ENCODE measurements at regions not wholly inside any gene's neighbourhood (a gene's known extent, or its start where the extent isn't known, plus 50 kb on each side); places are given as distances from the start of the nearest gene placed in this dataset.

DNA sequence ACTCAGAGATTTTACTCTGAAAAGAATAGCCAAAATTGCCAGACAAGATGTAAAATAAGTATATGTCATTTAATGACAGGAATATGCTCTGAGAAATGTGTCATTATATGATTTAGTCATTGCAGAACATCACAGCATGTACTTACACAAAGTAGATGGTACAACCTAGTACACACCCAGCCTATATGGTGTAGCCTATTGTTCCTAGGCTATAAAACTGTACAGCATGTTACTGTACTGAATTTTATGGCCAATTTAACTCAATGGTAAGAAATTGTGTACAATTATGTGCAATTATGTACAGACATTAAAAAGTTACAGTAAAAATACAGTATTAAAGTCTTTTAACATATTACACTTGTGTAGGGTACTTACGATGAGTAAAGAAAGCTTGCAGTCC, 311.9 kb upstream of the EPHA7 start:
- Histone ChIP-seq H3K36me3 (no peaks in the 10 kb centered on the region), H3K4me3 (no peak overlapping the region), H3K9me3 (no peaks in the 10 kb centered on the region), H3K4me1 (no peaks in the 10 kb centered on the region), H3K27ac (replicated peaks in 1 of 4) (no peak overlapping the region), H3K27me3 (no peaks in the 10 kb centered on the region)
- 80% methylated on average over 1 of the region's 1 CpG for WGBS
- TF ChIP-seq POLR2A (IDR thresholded peaks at IDR 0.05; ENCODE audit: low read depth) (no peak), POLR2AphosphoS5 (IDR thresholded peaks at IDR 0.05) (no peak), EP300 (IDR thresholded peaks at IDR 0.05) (no peak), CTCF (IDR thresholded peaks at IDR 0.05) (no peak)
- DNase-seq (ENCODE audit: extremely low spot score) = no peak
- intact Hi-C loops (cut with DNase I) = no loop called here

GRCh38 chr6:93728150-93728549, 308.8 kb upstream of the EPHA7 start:
- no peak for DNase-seq (ENCODE audit: extremely low spot score)
- Histone ChIP-seq H3K27me3 (no peaks in the 10 kb centered on the region), H3K27ac (replicated peaks in 1 of 4) (no peak overlapping the region), H3K4me3 (no peak overlapping the region), H3K9me3 (no peaks in the 10 kb centered on the region), H3K4me1 (no peaks in the 10 kb centered on the region), H3K36me3 (no peaks in the 10 kb centered on the region)
- no peak for TF ChIP-seq EP300 (IDR thresholded peaks at IDR 0.05)
- TF ChIP-seq POLR2AphosphoS5 (IDR thresholded peaks at IDR 0.05) = no peak
- TF ChIP-seq CTCF (IDR thresholded peaks at IDR 0.05) = no peak
- no peak for TF ChIP-seq POLR2A (IDR thresholded peaks at IDR 0.05; ENCODE audit: low read depth)
- 58% methylated on average over 2 of the region's 2 CpGs for WGBS
- intact Hi-C loops (cut with DNase I) = loop anchor here (1.0 kb wide), 1 partner anchor 8 kb away; no protein-coding TSS in a partner anchor

DNA sequence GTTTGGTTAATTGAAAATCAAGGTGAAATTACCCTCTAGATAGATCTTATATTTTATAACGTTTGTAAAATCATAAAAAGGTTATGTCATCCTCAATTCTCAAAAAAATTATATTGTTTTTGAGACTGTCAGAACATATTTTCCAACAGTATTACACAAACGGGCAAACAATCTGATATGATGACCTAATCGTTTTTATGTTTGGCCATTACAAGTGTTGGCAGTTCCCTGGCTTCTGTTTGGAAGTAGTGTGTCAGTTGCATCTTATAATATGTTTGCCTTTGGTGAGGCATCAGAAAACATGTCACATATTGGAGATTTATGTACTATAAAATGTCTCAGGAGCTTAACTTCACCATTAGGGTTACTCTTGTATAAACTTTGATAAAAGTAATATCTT, 308.1 kb upstream of the EPHA7 start:
- intact Hi-C loops (cut with DNase I) = no loop called here
- Histone ChIP-seq H3K27ac (replicated peaks in 1 of 4) (no peak overlapping the region), H3K36me3 (no peaks in the 10 kb centered on the region), H3K4me1 (no peaks in the 10 kb centered on the region), H3K9me3 (no peaks in the 10 kb centered on the region), H3K4me3 (no peak overlapping the region), H3K27me3 (no peaks in the 10 kb centered on the region)
- WGBS = 60% methylated on average over 3 of the region's 3 CpGs
- DNase-seq (ENCODE audit: extremely low spot score) = no peak
- TF ChIP-seq POLR2AphosphoS5 (IDR thresholded peaks at IDR 0.05) = no peak
- no peak for TF ChIP-seq EP300 (IDR thresholded peaks at IDR 0.05)
- no peak for TF ChIP-seq POLR2A (IDR thresholded peaks at IDR 0.05; ENCODE audit: low read depth)
- TF ChIP-seq CTCF (IDR thresholded peaks at IDR 0.05) = no peak

GRCh38 chr6:93721386-93722048, 302.2 kb upstream of the EPHA7 start:
- Histone ChIP-seq H3K27ac (replicated peaks in 1 of 4) (no peak overlapping the region), H3K9me3 (no peaks in the 10 kb centered on the region), H3K4me3 (no peak overlapping the region), H3K27me3 (no peaks in the 10 kb centered on the region), H3K36me3 (no peaks in the 10 kb centered on the region), H3K4me1 (no peaks in the 10 kb centered on the region)
- WGBS = 92% methylated on average over 3 of the region's 3 CpGs
- no peak for TF ChIP-seq POLR2A (IDR thresholded peaks at IDR 0.05; ENCODE audit: low read depth)
- TF ChIP-seq CTCF (IDR thresholded peaks at IDR 0.05) = peak in 1 of 3 experiments; percentile 33
- intact Hi-C loops (cut with DNase I) = no loop called here
- no peak for DNase-seq (ENCODE audit: extremely low spot score)

DNA sequence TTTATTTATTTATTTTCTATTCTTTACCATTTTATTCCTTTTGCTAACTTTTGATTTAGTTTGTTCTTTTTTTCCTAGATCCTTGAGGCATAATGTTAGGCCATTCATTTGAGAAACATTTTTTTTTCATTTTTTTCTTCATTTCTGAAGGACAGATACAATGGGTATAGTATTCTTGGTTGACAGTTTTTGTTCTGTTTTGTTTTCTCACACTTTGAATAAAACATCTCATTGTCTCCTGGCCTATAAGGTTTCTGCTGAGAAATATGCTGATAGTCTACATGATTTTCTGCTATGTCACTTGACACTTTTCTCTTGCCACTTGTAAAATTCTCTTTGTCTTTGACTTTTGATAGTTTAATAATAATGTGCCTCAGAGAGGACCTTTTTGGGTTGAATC, 294.6 kb upstream of the EPHA7 start:
- TF ChIP-seq POLR2AphosphoS5 (IDR thresholded peaks at IDR 0.05) (no peak), CTCF (IDR thresholded peaks at IDR 0.05) (no peak), EP300 (IDR thresholded peaks at IDR 0.05) (no peak), POLR2A (IDR thresholded peaks at IDR 0.05; ENCODE audit: low read depth) (no peak)

More for the DNA sequence above, 294.6 kb upstream of the EPHA7 start:
- intact Hi-C loops (cut with DNase I) = no loop called here
- no peaks in the 10 kb centered on the region for H3K36me3 ChIP-seq
- no peaks in the 10 kb centered on the region for H3K27me3 ChIP-seq
- DNase-seq (ENCODE audit: extremely low spot score) = no peak
- H3K4me3 ChIP-seq = no peak overlapping the region
- no peak overlapping the region for H3K27ac ChIP-seq (replicated peaks in 1 of 4)
- peaks cover 0 to 21% (median 9%) of the 10 kb centered on the region in 4 donors for H3K9me3 ChIP-seq
- no peaks in the 10 kb centered on the region for H3K4me1 ChIP-seq
